Activated CD8-positive, alpha-beta T cell treated with anti-CD3 and anti-CD28 coated beads for 36 hours (primary cell): ENCODE measurements at regions not wholly inside any gene's neighbourhood (a gene's known extent, or its start where the extent isn't known, plus 50 kb on each side); places are given as distances from the start of the nearest gene placed in this dataset.

ENCODE experiments used
- ATAC-seq: fragments of 200-7000 bp; cut with Tn5 transposase; one replicate; pipeline ENCODE4 v1.10.0; 2021; ENCODE audit warnings: mild to moderate bottlenecking, moderate library complexity
- CTCF ChIA-PET: fragments of 350-600 bp; sonication (Branson Sonifier 250); formaldehyde crosslinking; loops from one replicate; lab custom pipeline; 2021; ENCODE audit warnings: antibody characterized with exemption; lab: Charles Lee
- POLR2A ChIA-PET: fragments of 350-600 bp; sonication (Branson Sonifier 250); formaldehyde crosslinking; loops from one replicate; lab custom pipeline; 2021; ENCODE audit warnings: antibody characterized with exemption; lab: Charles Lee
- DNase-seq: peaks from one replicate; pipeline ENCODE4 v3.0.0-alpha.2; 2020
- H3K27ac Mint-ChIP-seq: one replicate; pipeline ENCODE4 v1.8.0; 2021; ENCODE audit warnings: mild to moderate bottlenecking, mixed read lengths
- H3K27me3 Mint-ChIP-seq: one replicate; pipeline ENCODE4 v1.8.0; 2021; ENCODE audit warnings: mixed read lengths
- H3K36me3 Mint-ChIP-seq: one replicate; pipeline ENCODE4 v1.8.0; 2021; ENCODE audit warnings: low read depth, mixed read lengths
- H3K4me1 Mint-ChIP-seq: one replicate; pipeline ENCODE4 v1.8.0; 2021; ENCODE audit warnings: low read depth, mixed read lengths
- H3K4me3 Mint-ChIP-seq: one replicate; pipeline ENCODE4 v1.8.0; 2021; ENCODE audit warnings: mild to moderate bottlenecking, moderate library complexity, mixed read lengths
- H3K9me3 Mint-ChIP-seq: one replicate; pipeline ENCODE4 v1.8.0; 2021; ENCODE audit warnings: mixed read lengths
- intact Hi-C: fragments of 100-400 bp; cut with micrococcal nuclease; formaldehyde crosslinking; loops from one replicate; pipeline ENCODE4 v1.10.0; 2022
- TF ChIP-seq, protein P1 (sequence below): fragments of 200-600 bp; IDR thresholded peaks from one replicate; pipeline ENCODE4 v1.8.0; 2022; ENCODE audit warnings: antibody characterized with exemption, mild to moderate bottlenecking

DNA sequence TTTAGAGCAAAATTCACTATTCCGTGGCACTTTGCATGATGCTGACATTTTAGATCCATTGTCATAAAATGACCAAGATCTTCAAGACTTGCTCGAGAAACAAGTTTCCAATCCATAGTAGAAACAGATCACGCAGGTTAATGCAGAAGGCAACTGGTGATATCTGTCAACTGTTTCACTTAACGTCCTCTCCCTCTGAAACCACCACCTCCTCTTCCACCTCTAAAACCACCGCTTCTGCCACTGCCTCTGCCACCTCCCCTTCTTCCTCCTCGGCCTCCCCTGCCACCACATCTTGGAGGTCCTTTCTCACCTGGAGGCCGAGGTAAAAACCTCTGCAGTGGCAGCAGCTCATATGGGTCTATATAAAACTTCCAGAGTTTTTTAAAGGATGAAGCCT, 84.6 kb upstream of the IRF2 start:
- ChIA-PET POLR2A (no interaction called here), CTCF (interaction anchor here (1.2 kb wide), 1 partner anchor 8 kb away, joined by 3 read pairs; no protein-coding TSS in a partner anchor)
- DNase-seq (no peak), ATAC-seq (no peak)
- no peaks in the 10 kb centered on the region for H3K27me3 Mint-ChIP-seq
- TF ChIP-seq, protein P1, sequence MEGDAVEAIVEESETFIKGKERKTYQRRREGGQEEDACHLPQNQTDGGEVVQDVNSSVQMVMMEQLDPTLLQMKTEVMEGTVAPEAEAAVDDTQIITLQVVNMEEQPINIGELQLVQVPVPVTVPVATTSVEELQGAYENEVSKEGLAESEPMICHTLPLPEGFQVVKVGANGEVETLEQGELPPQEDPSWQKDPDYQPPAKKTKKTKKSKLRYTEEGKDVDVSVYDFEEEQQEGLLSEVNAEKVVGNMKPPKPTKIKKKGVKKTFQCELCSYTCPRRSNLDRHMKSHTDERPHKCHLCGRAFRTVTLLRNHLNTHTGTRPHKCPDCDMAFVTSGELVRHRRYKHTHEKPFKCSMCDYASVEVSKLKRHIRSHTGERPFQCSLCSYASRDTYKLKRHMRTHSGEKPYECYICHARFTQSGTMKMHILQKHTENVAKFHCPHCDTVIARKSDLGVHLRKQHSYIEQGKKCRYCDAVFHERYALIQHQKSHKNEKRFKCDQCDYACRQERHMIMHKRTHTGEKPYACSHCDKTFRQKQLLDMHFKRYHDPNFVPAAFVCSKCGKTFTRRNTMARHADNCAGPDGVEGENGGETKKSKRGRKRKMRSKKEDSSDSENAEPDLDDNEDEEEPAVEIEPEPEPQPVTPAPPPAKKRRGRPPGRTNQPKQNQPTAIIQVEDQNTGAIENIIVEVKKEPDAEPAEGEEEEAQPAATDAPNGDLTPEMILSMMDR, result no peak
- H3K4me1 Mint-ChIP-seq, result peaks cover 4% of the 10 kb centered on the region
- H3K4me3 Mint-ChIP-seq, result no peak overlapping the region
- no peaks in the 10 kb centered on the region for H3K36me3 Mint-ChIP-seq
- no peaks in the 10 kb centered on the region for H3K9me3 Mint-ChIP-seq
- intact Hi-C loops, result no loop called here
- no peak overlapping the region for H3K27ac Mint-ChIP-seq

DNA sequence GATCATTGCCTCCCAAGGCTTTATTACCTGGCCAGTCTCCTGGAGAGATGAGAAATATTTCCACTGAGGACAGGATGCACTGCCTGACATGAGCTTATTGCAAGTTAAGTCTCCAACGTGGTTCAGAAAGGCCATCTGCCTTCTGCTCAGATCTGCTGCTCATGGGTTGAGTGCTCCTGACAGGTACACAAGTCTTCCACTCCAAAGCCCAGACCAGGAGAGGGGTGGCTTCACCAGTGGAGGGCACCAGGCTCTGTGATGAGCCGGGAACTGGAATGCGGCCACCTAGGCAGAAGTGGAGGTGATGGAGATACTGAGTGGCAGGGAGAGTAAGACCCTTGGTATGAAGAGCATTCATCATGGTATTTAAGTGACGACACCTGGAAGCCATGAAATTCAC, 79.5 kb upstream of the IRF2 start:
- intact Hi-C loops, result no loop called here
- no peak for ATAC-seq
- ChIA-PET POLR2A (no interaction called here), CTCF (no interaction called here)
- H3K9me3 Mint-ChIP-seq, result no peaks in the 10 kb centered on the region
- no peaks in the 10 kb centered on the region for H3K36me3 Mint-ChIP-seq
- TF ChIP-seq, protein P1, result no peak
- DNase-seq, result no peak
- H3K27ac Mint-ChIP-seq, result no peak overlapping the region
- peaks cover 2% of the 10 kb centered on the region for H3K4me1 Mint-ChIP-seq
- H3K4me3 Mint-ChIP-seq, result no peak overlapping the region
- H3K27me3 Mint-ChIP-seq, result peaks cover 1% of the 10 kb centered on the region

DNA sequence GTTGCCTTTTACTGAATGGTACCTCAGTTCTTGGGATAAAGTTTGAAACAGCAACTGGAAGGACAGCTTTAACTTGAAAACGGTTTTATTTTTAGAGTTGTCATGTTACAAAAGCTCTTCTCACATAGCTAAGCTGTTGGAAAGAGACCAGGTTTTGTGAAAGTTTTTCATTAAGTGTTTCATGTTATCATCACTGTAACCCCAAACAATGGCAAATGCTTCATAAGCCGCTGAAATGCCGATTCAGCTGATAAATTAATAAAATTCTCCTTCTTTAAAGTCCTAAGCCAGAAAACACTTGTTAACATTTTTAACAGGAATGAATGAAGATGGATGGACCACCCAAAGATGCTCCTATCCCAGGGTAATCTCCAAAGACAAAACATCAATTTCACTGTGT, 76.1 kb upstream of the IRF2 start:
- ATAC-seq, result no peak

DNA sequence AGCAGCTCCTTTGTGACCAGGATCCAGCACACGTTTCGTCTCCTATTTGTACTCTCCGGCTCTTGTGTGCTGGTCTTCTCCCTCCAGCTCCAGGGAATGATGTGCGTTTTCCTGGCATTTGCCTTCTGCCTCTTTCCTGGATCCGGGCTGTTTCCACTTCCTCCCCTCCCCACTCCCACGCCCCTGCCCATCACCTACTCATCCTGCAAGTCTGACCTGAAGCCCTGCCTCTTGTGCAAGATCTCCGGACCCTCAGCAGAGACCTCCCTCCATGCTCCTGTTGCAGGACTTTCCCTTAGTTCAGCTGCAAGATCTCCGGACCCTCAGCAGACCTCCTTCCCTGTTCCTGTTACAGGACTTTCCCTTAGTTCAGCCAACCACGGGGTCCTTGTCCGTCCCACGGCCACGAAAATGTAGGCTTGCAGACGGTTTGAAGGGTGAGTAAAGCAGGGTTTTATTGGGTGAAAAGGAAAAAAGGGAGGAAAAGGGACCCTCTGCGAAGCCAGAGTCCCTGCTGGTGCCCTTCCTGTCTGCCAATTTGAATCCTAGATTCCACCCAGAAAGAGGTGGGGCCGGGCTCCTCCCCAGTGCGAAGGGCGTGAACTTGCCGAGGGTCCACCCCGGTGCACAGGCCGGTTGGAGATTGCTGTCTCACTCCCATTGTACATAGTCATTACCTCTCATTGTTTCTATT, 74.4 kb upstream of the IRF2 start:
- CTCF ChIA-PET, result no interaction called here
- no peak for ATAC-seq
- no peak for DNase-seq
- intact Hi-C loops, result no loop called here
- Mint-ChIP-seq H3K27ac (no peak overlapping the region), H3K27me3 (peaks cover 1% of the 10 kb centered on the region), H3K4me3 (no peak overlapping the region), H3K4me1 (peaks cover 18% of the 10 kb centered on the region), H3K9me3 (no peaks in the 10 kb centered on the region), H3K36me3 (no peaks in the 10 kb centered on the region)
- POLR2A ChIA-PET, result no interaction called here
- TF ChIP-seq, protein P1, result no peak

More for the DNA sequence above, 76.1 kb upstream of the IRF2 start:
- ChIA-PET CTCF (interaction anchor here (1.2 to 1.9 kb wide), 3 partner anchors 12 to 286 kb away, joined by 3 to 13 read pairs (median 3); no protein-coding TSS in a partner anchor), POLR2A (no interaction called here)
- Mint-ChIP-seq H3K9me3 (no peaks in the 10 kb centered on the region), H3K27me3 (peaks cover 1% of the 10 kb centered on the region), H3K4me1 (peaks cover 15% of the 10 kb centered on the region), H3K4me3 (no peak overlapping the region), H3K27ac (no peak overlapping the region), H3K36me3 (no peaks in the 10 kb centered on the region)
- TF ChIP-seq, protein P1, result no peak
- intact Hi-C loops, result no loop called here
- DNase-seq, result no peak

DNA sequence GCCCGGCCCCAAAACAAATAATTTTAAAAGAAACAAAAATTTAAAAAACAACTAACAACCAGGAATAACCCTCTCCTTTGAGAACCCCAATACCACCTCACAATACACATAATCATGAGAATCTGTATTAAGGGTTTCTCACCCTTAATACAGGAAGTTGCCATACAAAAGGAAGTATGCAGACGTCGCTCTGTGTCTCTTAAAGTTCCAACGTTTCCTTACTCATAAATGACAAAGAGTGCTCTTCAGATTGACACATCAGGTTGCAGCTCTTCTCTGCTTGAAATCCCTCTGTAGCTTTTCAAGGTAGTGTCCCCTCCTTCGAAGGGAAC, 73.9 kb upstream of the IRF2 start:
- CTCF ChIA-PET, result no interaction called here
- Mint-ChIP-seq H3K9me3 (no peaks in the 10 kb centered on the region), H3K4me1 (peaks cover 18% of the 10 kb centered on the region), H3K4me3 (no peak overlapping the region), H3K27me3 (peaks cover 1% of the 10 kb centered on the region), H3K36me3 (no peaks in the 10 kb centered on the region), H3K27ac (no peak overlapping the region)
- DNase-seq (no peak), ATAC-seq (no peak)
- POLR2A ChIA-PET, result no interaction called here
- intact Hi-C loops, result no loop called here
- TF ChIP-seq, protein P1, result no peak
